ENCODE measurements at regions not wholly inside any gene's neighbourhood (a gene's known extent, or its start where the extent isn't known, plus 50 kb on each side); places are given as distances from the start of the nearest gene placed in this dataset.

DNA sequence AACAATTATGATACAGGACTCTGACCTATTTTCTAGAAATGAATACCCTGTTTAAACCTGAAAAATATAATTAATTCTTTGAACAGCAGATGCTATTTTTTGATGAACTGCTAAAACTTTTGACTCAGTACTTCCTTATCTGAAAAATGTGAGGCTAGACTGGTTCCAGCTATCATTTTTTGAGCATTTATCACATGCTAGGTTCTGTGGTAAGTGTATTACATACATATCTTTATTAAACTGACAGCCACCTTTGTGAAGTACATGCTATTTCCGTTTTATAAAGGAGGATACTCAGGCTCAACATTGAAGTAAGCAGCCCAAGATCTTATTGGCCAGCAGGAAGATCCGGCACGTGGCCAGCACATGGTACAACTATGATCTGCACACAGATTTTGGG lies 459.8 kb upstream of the SEL1L start:
- Histone ChIP-seq H3K4me3 (ENCODE audit: low read length) (no peak overlapping the region), H3K36me3 (ENCODE audit: control insufficient read depth, insufficient read depth, low read length) (no peaks in the 10 kb centered on the region), H3K4me1 (ENCODE audit: control insufficient read depth, insufficient read depth, low read length) (no peaks in the 10 kb centered on the region), H3K27me3 (ENCODE audit: control insufficient read depth, insufficient read depth, low read length) (no peaks in the 10 kb centered on the region), H3K27ac (ENCODE audit: low read length) (no peak overlapping the region), H3K9me3 (ENCODE audit: control insufficient read depth, insufficient read depth, low read length) (no peaks in the 10 kb centered on the region)
- no peak for DNase-seq
- no peak overlapping the region for H3K27ac Mint-ChIP-seq
- H3K4me3 Mint-ChIP-seq, result no peak overlapping the region
- H3K36me3 Mint-ChIP-seq, result no peaks in the 10 kb centered on the region
- WGBS (ENCODE audit: insufficient coverage), result 69% methylated on average over 3 of the region's 3 CpGs
- no peak for ATAC-seq
- TF ChIP-seq, protein P1, sequence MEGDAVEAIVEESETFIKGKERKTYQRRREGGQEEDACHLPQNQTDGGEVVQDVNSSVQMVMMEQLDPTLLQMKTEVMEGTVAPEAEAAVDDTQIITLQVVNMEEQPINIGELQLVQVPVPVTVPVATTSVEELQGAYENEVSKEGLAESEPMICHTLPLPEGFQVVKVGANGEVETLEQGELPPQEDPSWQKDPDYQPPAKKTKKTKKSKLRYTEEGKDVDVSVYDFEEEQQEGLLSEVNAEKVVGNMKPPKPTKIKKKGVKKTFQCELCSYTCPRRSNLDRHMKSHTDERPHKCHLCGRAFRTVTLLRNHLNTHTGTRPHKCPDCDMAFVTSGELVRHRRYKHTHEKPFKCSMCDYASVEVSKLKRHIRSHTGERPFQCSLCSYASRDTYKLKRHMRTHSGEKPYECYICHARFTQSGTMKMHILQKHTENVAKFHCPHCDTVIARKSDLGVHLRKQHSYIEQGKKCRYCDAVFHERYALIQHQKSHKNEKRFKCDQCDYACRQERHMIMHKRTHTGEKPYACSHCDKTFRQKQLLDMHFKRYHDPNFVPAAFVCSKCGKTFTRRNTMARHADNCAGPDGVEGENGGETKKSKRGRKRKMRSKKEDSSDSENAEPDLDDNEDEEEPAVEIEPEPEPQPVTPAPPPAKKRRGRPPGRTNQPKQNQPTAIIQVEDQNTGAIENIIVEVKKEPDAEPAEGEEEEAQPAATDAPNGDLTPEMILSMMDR (IDR thresholded peaks at IDR 0.05), result no peak
- peaks cover 0 to 2% of the 10 kb centered on the region in 2 donors for H3K9me3 Mint-ChIP-seq
- intact Hi-C loops (cut with micrococcal nuclease), result no loop called here
- no peaks in the 10 kb centered on the region for H3K4me1 Mint-ChIP-seq
- no peaks in the 10 kb centered on the region for H3K27me3 Mint-ChIP-seq (ENCODE audit: low read depth in 2 of 2)

DNA sequence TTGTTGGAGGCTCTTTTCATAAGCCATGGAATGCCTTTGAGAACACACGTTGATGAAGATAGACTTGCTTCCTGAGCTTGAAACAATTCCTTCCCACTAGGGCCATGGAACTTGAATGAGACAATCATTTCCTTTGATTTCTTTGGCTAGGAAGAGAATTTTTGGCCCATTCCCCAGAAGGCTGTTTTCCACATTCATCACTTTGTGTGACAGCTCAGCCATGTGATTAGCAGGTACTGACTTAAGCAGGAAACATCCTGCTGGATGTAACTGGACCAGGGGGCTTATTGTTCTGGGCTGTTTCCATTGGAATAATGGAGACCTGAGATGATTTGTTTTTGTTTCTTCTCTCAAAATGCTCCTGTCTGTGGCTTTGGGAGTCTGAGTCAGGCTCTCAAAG lies 469.8 kb upstream of the SEL1L start:
- Histone ChIP-seq H3K4me3 (ENCODE audit: low read length) (no peak overlapping the region), H3K4me1 (ENCODE audit: control insufficient read depth, insufficient read depth, low read length) (no peaks in the 10 kb centered on the region), H3K36me3 (ENCODE audit: control insufficient read depth, insufficient read depth, low read length) (no peaks in the 10 kb centered on the region), H3K9me3 (ENCODE audit: control insufficient read depth, insufficient read depth, low read length) (no peaks in the 10 kb centered on the region), H3K27ac (ENCODE audit: low read length) (no peak overlapping the region), H3K27me3 (ENCODE audit: control insufficient read depth, insufficient read depth, low read length) (no peaks in the 10 kb centered on the region)
- 64% methylated on average over 1 of the region's 1 CpG for WGBS (ENCODE audit: insufficient coverage)
- Mint-ChIP-seq H3K27me3 (ENCODE audit: low read depth in 2 of 2) (no peaks in the 10 kb centered on the region), H3K4me1 (no peaks in the 10 kb centered on the region), H3K9me3 (peaks cover 8 to 11% of the 10 kb centered on the region in 2 donors), H3K4me3 (no peak overlapping the region), H3K27ac (no peak overlapping the region), H3K36me3 (no peaks in the 10 kb centered on the region)
- ATAC-seq (no peak), DNase-seq (no peak)
- TF ChIP-seq, protein P1 (IDR thresholded peaks at IDR 0.05), result no peak
- intact Hi-C loops (cut with micrococcal nuclease), result no loop called here

DNA sequence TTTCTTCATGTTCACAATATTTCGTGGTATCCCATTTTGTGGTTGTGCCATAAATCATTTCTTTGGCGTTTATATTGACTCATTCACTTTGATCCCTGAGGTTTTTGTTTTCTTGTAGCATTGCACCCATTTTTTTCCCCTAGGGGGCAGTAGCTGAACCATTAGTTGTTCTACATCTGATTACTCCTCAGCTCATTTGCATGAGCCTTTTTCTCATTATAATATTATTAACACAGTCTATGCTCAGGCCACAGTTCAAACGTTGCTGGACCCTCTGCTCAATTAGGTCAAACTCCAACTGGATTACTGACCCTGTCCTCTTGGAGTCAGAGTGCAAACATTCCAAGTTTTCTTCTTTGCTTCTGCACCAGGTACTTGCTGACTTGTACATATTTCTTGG lies 475.4 kb upstream of the SEL1L start:
- no peak overlapping the region for H3K4me3 Mint-ChIP-seq
- ATAC-seq, result no peak
- no peak for DNase-seq
- 19% methylated on average over 3 of the region's 3 CpGs for WGBS (ENCODE audit: insufficient coverage)
- Histone ChIP-seq H3K4me3 (ENCODE audit: low read length) (no peak overlapping the region), H3K27ac (ENCODE audit: low read length) (no peak overlapping the region), H3K4me1 (ENCODE audit: control insufficient read depth, insufficient read depth, low read length) (no peaks in the 10 kb centered on the region), H3K36me3 (ENCODE audit: control insufficient read depth, insufficient read depth, low read length) (no peaks in the 10 kb centered on the region), H3K27me3 (ENCODE audit: control insufficient read depth, insufficient read depth, low read length) (no peaks in the 10 kb centered on the region), H3K9me3 (ENCODE audit: control insufficient read depth, insufficient read depth, low read length) (peaks cover 12% of the 10 kb centered on the region)
- no peak overlapping the region for H3K27ac Mint-ChIP-seq
- no peaks in the 10 kb centered on the region for H3K4me1 Mint-ChIP-seq
- H3K9me3 Mint-ChIP-seq, result peaks cover 9 to 20% of the 10 kb centered on the region in 2 donors
- no peaks in the 10 kb centered on the region for H3K36me3 Mint-ChIP-seq
- no peaks in the 10 kb centered on the region for H3K27me3 Mint-ChIP-seq (ENCODE audit: low read depth in 2 of 2)
- TF ChIP-seq, protein P1 (IDR thresholded peaks at IDR 0.05), result no peak
- intact Hi-C loops (cut with micrococcal nuclease), result no loop called here

DNA sequence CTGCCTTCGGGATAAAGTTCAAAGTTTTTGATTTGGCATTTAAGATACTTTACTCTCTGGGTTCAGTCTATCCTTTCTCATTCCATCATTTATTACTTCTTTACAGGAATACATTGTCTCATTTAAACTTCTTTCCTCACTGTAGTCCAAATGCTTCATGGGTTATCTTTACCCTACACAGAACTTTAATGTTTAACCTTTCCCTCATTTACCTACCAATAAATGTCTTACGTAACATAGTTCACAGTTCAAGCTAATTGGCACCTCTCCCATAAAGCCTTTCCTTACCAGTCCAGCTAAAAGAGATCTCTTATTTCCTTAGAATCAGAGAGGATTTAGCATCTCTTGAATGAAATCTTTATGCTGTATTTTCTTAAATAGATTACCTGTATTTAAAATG lies 476.3 kb upstream of the SEL1L start:
- no peaks in the 10 kb centered on the region for H3K27me3 Mint-ChIP-seq (ENCODE audit: low read depth in 2 of 2)
- Histone ChIP-seq H3K27me3 (ENCODE audit: control insufficient read depth, insufficient read depth, low read length) (no peaks in the 10 kb centered on the region), H3K36me3 (ENCODE audit: control insufficient read depth, insufficient read depth, low read length) (no peaks in the 10 kb centered on the region), H3K4me1 (ENCODE audit: control insufficient read depth, insufficient read depth, low read length) (no peaks in the 10 kb centered on the region), H3K9me3 (ENCODE audit: control insufficient read depth, insufficient read depth, low read length) (peaks cover 12% of the 10 kb centered on the region), H3K4me3 (ENCODE audit: low read length) (no peak overlapping the region), H3K27ac (ENCODE audit: low read length) (no peak overlapping the region)
- no peak overlapping the region for H3K4me3 Mint-ChIP-seq
- no peaks in the 10 kb centered on the region for H3K36me3 Mint-ChIP-seq
- no peak overlapping the region for H3K27ac Mint-ChIP-seq
- intact Hi-C loops (cut with micrococcal nuclease), result no loop called here
- no peak for DNase-seq
- TF ChIP-seq, protein P1 (IDR thresholded peaks at IDR 0.05), result no peak
- no peak for ATAC-seq
- peaks cover 9 to 23% of the 10 kb centered on the region in 2 donors for H3K9me3 Mint-ChIP-seq
- no peaks in the 10 kb centered on the region for H3K4me1 Mint-ChIP-seq
- WGBS (ENCODE audit: insufficient coverage), result 88% methylated on average over 2 of the region's 2 CpGs

Measured in natural killer cell (primary cell).